HG03342 (cell line): ENCODE measurements at regions not wholly inside any gene's neighbourhood (a gene's known extent, or its start where the extent isn't known, plus 50 kb on each side); places are given as distances from the start of the nearest gene placed in this dataset.

Experiments
- ATAC-seq: cut with Tn5 transposase; IDR thresholded peaks from one replicate; pipeline ENCODE4 v1.9.1; 2021; ENCODE audit warnings: mild to moderate bottlenecking, moderate library complexity; ENCODE audit not compliant: unreplicated experiment

- no peak for ATAC-seq
Observed at GRCh38 chr11:19597876-19598275, 114.8 kb upstream of the NAV2 start.

GRCh38 chr11:19597206-19597605 lies 115.4 kb upstream of the NAV2 start:
- no peak for ATAC-seq

- ATAC-seq, result no peak
Observed at GRCh38 chr11:19595840-19596751, 116.5 kb upstream of the NAV2 start.

- no peak for ATAC-seq
Observed at GRCh38 chr11:19595499-19595839, 117.2 kb upstream of the NAV2 start.

GRCh38 chr11:19594326-19594725 lies 118.3 kb upstream of the NAV2 start:
- no peak for ATAC-seq

GRCh38 chr11:19592842-19593241 lies 119.8 kb upstream of the NAV2 start:
- no peak for ATAC-seq

- no peak for ATAC-seq
Observed at GRCh38 chr11:19589567-19590260, 122.9 kb upstream of the NAV2 start.

GRCh38 chr11:19587979-19588378 lies 124.7 kb upstream of the NAV2 start:
- ATAC-seq, result no peak

GRCh38 chr11:19580646-19581045 lies 132.0 kb upstream of the NAV2 start:
- ATAC-seq, result no peak

- ATAC-seq, result no peak
Observed at GRCh38 chr11:19579957-19580356, 132.7 kb upstream of the NAV2 start.

GRCh38 chr11:19578871-19579270 lies 133.8 kb upstream of the NAV2 start:
- no peak for ATAC-seq

GRCh38 chr11:19577976-19578619 lies 134.5 kb upstream of the NAV2 start:
- ATAC-seq, result no peak

- ATAC-seq, result no peak
Observed at GRCh38 chr11:19577391-19577975, 135.2 kb upstream of the NAV2 start.

GRCh38 chr11:19576903-19577302 lies 135.7 kb upstream of the NAV2 start:
- ATAC-seq, result no peak

GRCh38 chr11:19576054-19576453 lies 136.6 kb upstream of the NAV2 start:
- ATAC-seq, result no peak

GRCh38 chr11:19574916-19575315 lies 137.7 kb upstream of the NAV2 start:
- ATAC-seq, result no peak

GRCh38 chr11:19573666-19574065 lies 139.0 kb upstream of the NAV2 start:
- ATAC-seq, result no peak

- no peak for ATAC-seq
Observed at GRCh38 chr11:19571906-19572305, 140.7 kb upstream of the NAV2 start.

- ATAC-seq, result no peak
Observed at GRCh38 chr11:19570889-19571288, 141.7 kb upstream of the NAV2 start.

- no peak for ATAC-seq
Observed at GRCh38 chr11:19567996-19568395, 144.6 kb upstream of the NAV2 start.

- no peak for ATAC-seq
Observed at GRCh38 chr11:19566583-19567379, 145.9 kb upstream of the NAV2 start.
